Adrenal gland (tissue), 9 donors: ENCODE measurements at regions not wholly inside any gene's neighbourhood (a gene's known extent, or its start where the extent isn't known, plus 50 kb on each side); places are given as distances from the start of the nearest gene placed in this dataset.

ENCODE experiments used
- DNase-seq, 7 donors: peaks; one replicate each; pipeline ENCODE4 v3.0.0-alpha.2; 2019 to 2020
- H3K27ac ChIP-seq, 5 donors: fragments of 200-600 bp; sonication (generic) in 4 of 5; 1 replicate in 3 of 5; 2 replicates in 2 of 5; pipeline versions ENCODE4 v1.5.1 to v1.8.0; 2016 to 2020; ENCODE audit warnings: mild to moderate bottlenecking in 1 of 5
- H3K27me3 ChIP-seq: fragments of 200-600 bp; 2 replicates; pipeline ENCODE4 v1.8.0; 2021
- H3K36me3 ChIP-seq, 2 donors: fragments of 200-600 bp; replicated peaks in 1 of 2; 1 replicate in 1 of 2; 2 replicates in 1 of 2; pipeline versions ENCODE4 v1.5.1 to v1.8.0; 2018 to 2022
- H3K4me1 ChIP-seq, 2 donors: fragments of 200-600 bp; replicated peaks in 1 of 2; 1 replicate in 1 of 2; 2 replicates in 1 of 2; pipeline versions ENCODE4 v1.5.1 to v1.8.0; 2018 to 2021
- H3K4me3 ChIP-seq, 4 donors: fragments of 200-600 bp; sonication (generic) in 3 of 4; one replicate each; pipeline ENCODE4 v1.5.1; 2016 to 2018
- H3K9me3 ChIP-seq, 3 donors: fragments of 200-600 bp; sonication (generic) in 1 of 3; replicated peaks in 1 of 3; 1 replicate in 2 of 3; 2 replicates in 1 of 3; pipeline versions ENCODE4 v1.5.1 to v1.8.0; 2016 to 2021
- POLR2A ChIP-seq, 2 donors: fragments of 450-650 bp; IDR thresholded peaks; one replicate each; pipeline ENCODE4 v1.6.1; 2017; ENCODE audit warnings: antibody characterized with exemption in 2 of 2, mild to moderate bottlenecking in 2 of 2, moderate library complexity in 1 of 2
- WGBS, 4 donors: extraction: QIAGEN DNeasy Blood & Tissue Kit in 2 of 4; methylation state at CpG; one replicate each; pipeline versions ENCODE4 v1.1.5 to v1.1.7; 2013 to 2017; 5-methylcytosine and 5-hydroxymethylcytosine counted together
- intact Hi-C, 2 donors: fragments of 100-400 bp; cut with DNase I; formaldehyde crosslinking; loops; one replicate each; pipeline versions ENCODE4 v1.14.1 to v1.15.0; 2022 to 2023
- TF ChIP-seq, protein P1 (sequence below), 6 experiments: fragments of 450-650 bp in 4 of 6; fragments of 200-600 bp in 2 of 6; sonication (generic) in 1 of 6; IDR thresholded peaks; 1 replicate in 5 of 6; 2 replicates in 1 of 6; pipeline versions ENCODE4 v1.5.1 to v1.8.0; 2016 to 2021; ENCODE audit warnings: antibody characterized with exemption in 6 of 6, mild to moderate bottlenecking in 2 of 6, moderate library complexity in 1 of 6
- donor health status: healthy with polysubstance abuse.
- donor health status: Bipolar disorder and iron deficiency.
- donor health status: DM: yes; HTN: yes; CAD: no.
- donor health status: DM: no; HTN: no; CAD: no.
- donor health status: DM: no; HTN: no; CAD: no.

DNA sequence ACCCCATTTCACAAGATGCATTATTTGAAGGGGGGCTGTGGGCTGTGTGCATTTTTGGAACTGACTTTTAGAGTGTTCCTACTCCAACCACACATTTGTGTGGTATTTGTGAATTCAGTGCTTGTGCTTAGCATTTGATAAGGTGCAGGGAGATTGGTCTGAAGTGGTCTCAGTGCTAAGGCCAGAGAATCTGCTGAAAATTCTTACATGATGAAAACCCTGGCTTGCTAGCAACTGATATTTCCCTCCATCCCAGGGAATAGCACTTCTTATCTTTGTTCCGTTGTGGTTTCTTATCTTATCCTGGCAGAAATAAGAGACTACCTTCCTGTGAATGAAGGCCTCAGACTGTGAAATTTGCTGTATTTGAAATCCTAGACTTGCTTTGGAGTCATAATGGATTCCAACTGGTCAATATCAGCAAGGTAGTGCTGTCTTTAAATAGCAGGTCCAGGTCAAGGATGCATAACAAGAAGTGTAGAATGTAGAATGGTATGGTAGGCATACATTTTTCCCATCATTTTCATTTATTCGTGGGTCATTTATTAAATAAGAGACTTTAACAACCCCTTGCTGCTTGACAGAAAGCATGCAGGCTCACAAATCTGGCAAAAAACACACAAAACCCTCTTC lies 986.9 kb downstream of the REEP3 start:
- DNase-seq = no peak
- no peak overlapping the region for H3K27ac ChIP-seq
- H3K36me3 ChIP-seq = no peaks in the 10 kb centered on the region
- no peaks in the 10 kb centered on the region for H3K4me1 ChIP-seq
- H3K27me3 ChIP-seq = no peaks in the 10 kb centered on the region
- H3K4me3 ChIP-seq = no peak overlapping the region
- H3K9me3 ChIP-seq = no peaks in the 10 kb centered on the region
- intact Hi-C loops = no loop called here
- TF ChIP-seq POLR2A (IDR thresholded peaks at IDR 0.05) = no peak
- TF ChIP-seq, protein P1, sequence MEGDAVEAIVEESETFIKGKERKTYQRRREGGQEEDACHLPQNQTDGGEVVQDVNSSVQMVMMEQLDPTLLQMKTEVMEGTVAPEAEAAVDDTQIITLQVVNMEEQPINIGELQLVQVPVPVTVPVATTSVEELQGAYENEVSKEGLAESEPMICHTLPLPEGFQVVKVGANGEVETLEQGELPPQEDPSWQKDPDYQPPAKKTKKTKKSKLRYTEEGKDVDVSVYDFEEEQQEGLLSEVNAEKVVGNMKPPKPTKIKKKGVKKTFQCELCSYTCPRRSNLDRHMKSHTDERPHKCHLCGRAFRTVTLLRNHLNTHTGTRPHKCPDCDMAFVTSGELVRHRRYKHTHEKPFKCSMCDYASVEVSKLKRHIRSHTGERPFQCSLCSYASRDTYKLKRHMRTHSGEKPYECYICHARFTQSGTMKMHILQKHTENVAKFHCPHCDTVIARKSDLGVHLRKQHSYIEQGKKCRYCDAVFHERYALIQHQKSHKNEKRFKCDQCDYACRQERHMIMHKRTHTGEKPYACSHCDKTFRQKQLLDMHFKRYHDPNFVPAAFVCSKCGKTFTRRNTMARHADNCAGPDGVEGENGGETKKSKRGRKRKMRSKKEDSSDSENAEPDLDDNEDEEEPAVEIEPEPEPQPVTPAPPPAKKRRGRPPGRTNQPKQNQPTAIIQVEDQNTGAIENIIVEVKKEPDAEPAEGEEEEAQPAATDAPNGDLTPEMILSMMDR (IDR thresholded peaks at IDR 0.05) = no peak
- WGBS, 4 donors = 28 to 50% (median 32%) methylated on average over 2 of the region's 2 CpGs

- intact Hi-C loops = no loop called here
- H3K4me3 ChIP-seq = no peak overlapping the region
- no peaks in the 10 kb centered on the region for H3K4me1 ChIP-seq
- H3K9me3 ChIP-seq = no peaks in the 10 kb centered on the region
- H3K27ac ChIP-seq = no peak overlapping the region
- no peak for DNase-seq
- TF ChIP-seq, protein P1 (IDR thresholded peaks at IDR 0.05) = no peak
- no peak for TF ChIP-seq POLR2A (IDR thresholded peaks at IDR 0.05)
- no peaks in the 10 kb centered on the region for H3K27me3 ChIP-seq
- WGBS, 4 donors = 58 to 75% (median 60%) methylated on average over 2 of the region's 2 CpGs
- H3K36me3 ChIP-seq = no peaks in the 10 kb centered on the region
These were observed 994.9 kb downstream of the REEP3 start for GRCh38 chr10:64515970-64516699.

DNA sequence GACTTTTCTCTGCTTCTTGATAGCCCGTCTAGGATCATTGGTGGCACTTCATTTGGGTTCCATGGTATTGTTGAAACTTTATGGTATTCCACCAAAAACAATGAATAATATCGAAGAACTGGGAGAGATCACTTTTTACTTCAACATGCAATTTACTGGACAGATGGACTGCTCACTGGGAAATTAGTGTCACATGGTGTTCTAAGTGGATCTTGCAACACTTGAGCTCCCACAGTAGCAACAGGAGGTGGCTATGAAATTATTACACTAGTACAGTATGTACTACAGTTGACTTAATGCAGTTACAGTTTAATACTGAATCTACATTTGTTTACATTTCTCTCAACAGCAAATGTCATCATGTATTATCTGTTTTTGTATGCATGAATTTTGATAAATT lies 997.3 kb downstream of the REEP3 start:
- H3K4me3 ChIP-seq = no peak overlapping the region
- no peak for DNase-seq
- no peak overlapping the region for H3K27ac ChIP-seq
- no peaks in the 10 kb centered on the region for H3K9me3 ChIP-seq
- 62 to 92% (median 87%) methylated on average over 2 of the region's 2 CpGs for WGBS, 4 donors
- no peaks in the 10 kb centered on the region for H3K4me1 ChIP-seq
- no peaks in the 10 kb centered on the region for H3K36me3 ChIP-seq
- TF ChIP-seq POLR2A (IDR thresholded peaks at IDR 0.05) = no peak
- TF ChIP-seq, protein P1 (IDR thresholded peaks at IDR 0.05) = no peak
- H3K27me3 ChIP-seq = no peaks in the 10 kb centered on the region
- intact Hi-C loops = no loop called here

DNA sequence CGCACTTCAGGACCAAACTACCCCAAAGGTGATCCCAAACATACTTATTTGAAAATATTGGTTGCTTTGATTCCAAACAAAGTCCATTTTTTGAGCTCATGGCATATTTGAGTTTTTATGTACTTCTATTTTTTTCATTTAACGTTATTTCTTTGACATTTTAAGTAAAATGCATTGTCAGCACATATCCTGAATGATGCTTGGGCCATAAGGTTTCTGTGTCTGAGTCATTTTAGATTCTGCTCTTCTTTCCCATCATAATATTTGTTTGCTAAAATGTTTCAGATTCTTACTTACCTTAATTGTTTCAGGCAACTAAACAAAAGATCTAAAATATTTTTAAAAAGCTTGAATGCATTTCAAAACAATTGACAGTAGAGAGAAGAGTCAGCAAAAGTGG lies 998.2 kb downstream of the REEP3 start:
- H3K9me3 ChIP-seq = no peaks in the 10 kb centered on the region
- no peak for DNase-seq
- no peak overlapping the region for H3K4me3 ChIP-seq
- no peaks in the 10 kb centered on the region for H3K4me1 ChIP-seq
- TF ChIP-seq, protein P1 (IDR thresholded peaks at IDR 0.05) = no peak
- TF ChIP-seq POLR2A (IDR thresholded peaks at IDR 0.05) = no peak
- H3K27me3 ChIP-seq = no peaks in the 10 kb centered on the region
- intact Hi-C loops = no loop called here
- H3K27ac ChIP-seq = no peak overlapping the region
- WGBS, 4 donors = 57 to 71% (median 61%) methylated on average over 2 of the region's 2 CpGs
- no peaks in the 10 kb centered on the region for H3K36me3 ChIP-seq
